WERI-Rb-1 (cell line): ENCODE measurements at regions not wholly inside any gene's neighbourhood (a gene's known extent, or its start where the extent isn't known, plus 50 kb on each side); places are given as distances from the start of the nearest gene placed in this dataset.

Source experiments
- DNase-seq: peaks from one replicate; pipeline ENCODE4 v3.0.0-alpha.2; 2020
- H3K27ac ChIP-seq: fragments of 250-450 bp; sonication (Bioruptor Pico); 2 replicates; pipeline ENCODE4 v1.5.1; 2020; ENCODE audit warnings: mild to moderate bottlenecking, moderate library complexity
- H3K27me3 ChIP-seq: fragments of 250-450 bp; sonication (Bioruptor Pico); 2 replicates; pipeline ENCODE4 v1.5.1; 2021; ENCODE audit warnings: mild to moderate bottlenecking, low read depth, moderate library complexity; ENCODE audit not compliant: insufficient read depth, severe bottlenecking
- H3K36me3 ChIP-seq: fragments of 250-450 bp; sonication (Bioruptor Pico); 2 replicates; pipeline ENCODE4 v1.5.1; 2020; ENCODE audit warnings: mild to moderate bottlenecking, moderate library complexity
- H3K4me3 ChIP-seq: 2 replicates; pipeline ENCODE4 v1.5.1; 2011; ENCODE audit warnings: low read depth, mild to moderate bottlenecking, control low read depth, low read length
- H3K9me3 ChIP-seq: fragments of 250-450 bp; sonication (Bioruptor Pico); 2 replicates; pipeline ENCODE4 v1.5.1; 2021; ENCODE audit warnings: mild to moderate bottlenecking, moderate library complexity; ENCODE audit not compliant: severe bottlenecking
- CTCF ChIP-seq: IDR thresholded peaks from 2 replicates; pipeline ENCODE4 v1.5.1; 2011; ENCODE audit warnings: low read depth, mild to moderate bottlenecking, control low read depth, inconsistent platforms, low read length

DNA sequence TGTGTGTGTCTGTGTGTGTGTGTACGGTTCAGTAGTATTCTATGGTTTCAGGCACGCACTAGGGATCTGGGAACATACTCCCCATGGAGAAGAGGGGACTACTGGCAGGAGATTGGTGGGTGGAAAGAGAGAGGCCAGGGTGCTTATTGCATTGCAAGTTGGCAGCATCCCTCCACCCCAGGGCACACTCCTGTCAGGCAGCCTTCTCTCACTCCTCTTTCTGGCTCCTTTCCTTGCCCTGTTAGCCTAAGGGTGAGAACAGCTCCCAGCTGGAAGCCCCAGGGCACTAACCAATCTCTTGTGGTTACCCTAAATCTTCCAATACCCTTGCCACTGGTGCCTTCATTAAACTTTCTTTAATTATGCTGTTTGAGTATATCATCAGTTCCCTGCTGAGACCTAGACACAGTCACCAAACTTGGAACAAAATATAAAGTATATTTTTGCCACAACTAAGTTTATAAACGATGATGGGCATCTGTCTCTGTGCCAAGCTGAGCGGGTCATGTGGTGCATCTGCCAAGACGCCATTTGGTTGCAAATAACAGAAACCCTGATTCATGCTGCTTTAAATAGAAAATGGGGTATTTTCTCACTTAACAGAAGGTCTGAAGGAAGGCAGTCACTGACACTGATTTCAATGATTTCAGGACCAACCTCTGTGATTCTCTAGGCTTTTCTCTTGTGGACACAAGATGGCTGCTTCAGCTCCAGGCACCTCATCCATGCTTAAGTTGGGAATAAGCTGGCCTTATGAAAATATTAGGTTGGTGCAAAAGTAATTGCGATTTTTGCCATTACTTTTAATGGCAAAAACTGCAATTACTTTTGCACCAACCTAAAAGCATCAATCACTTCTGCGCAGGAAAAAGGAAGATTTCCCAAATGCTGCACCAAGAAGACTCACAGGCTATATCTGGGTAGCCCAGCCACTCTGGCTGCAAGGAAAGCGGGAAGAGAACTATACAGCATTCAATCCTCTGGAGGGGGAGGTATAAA is 476.9 kb upstream of the PROK2 start:
- no peak for TF ChIP-seq CTCF
- H3K36me3 ChIP-seq: no peaks in the 10 kb centered on the region
- H3K9me3 ChIP-seq: no peaks in the 10 kb centered on the region
- no peaks in the 10 kb centered on the region for H3K27me3 ChIP-seq
- no peak overlapping the region for H3K4me3 ChIP-seq
- DNase-seq: no peak
- no peak overlapping the region for H3K27ac ChIP-seq

- no peaks in the 10 kb centered on the region for H3K27me3 ChIP-seq
- no peaks in the 10 kb centered on the region for H3K9me3 ChIP-seq
- no peaks in the 10 kb centered on the region for H3K36me3 ChIP-seq
- no peak overlapping the region for H3K27ac ChIP-seq
- DNase-seq: no peak
- no peak for TF ChIP-seq CTCF
- no peak overlapping the region for H3K4me3 ChIP-seq
Observed at GRCh38 chr3:72260588-72260910, 475.6 kb upstream of the PROK2 start.

DNA sequence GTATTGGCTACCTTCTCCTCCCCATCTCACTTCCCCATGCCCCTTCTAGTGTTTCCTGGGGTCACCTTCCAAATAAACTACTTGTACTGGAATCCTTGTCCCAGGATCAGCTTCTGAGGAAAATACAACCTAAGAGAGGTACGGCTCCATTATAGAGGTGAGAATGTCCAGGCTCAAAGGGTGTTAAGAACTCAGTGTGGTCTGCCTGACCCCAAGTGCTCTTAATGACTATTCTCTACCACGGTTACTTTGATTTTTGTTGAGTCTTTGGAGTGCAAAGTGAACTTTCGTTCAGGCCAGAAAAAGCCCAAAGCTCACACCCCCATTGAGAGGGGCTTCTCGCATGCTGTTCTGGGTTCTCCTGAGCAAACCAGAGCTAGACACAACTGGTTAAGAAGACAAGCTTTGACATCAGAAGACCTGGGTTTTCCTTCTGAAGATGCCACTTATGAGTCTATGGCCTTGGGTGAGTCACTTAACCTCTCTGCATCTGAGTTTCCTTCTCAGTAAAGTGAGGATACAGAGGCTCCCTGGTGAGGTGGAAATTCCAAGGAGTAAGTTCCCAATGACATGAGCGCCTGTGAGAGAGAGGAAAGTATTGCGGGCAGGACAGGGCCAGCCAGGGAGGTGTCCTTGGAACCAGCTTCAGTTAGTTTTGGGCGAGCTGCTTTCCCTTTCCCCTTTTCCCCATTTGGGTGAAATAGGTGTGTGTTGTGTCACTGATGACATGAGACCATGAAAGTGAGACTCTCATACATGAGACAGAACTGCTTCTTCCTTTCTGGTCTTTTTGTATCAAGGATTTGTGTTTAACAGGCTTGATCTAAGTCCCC is 475.0 kb upstream of the PROK2 start:
- Histone ChIP-seq H3K4me3 (no peak overlapping the region), H3K9me3 (no peaks in the 10 kb centered on the region), H3K27ac (no peak overlapping the region), H3K36me3 (no peaks in the 10 kb centered on the region), H3K27me3 (no peaks in the 10 kb centered on the region)
- TF ChIP-seq CTCF: no peak
- no peak for DNase-seq

DNA sequence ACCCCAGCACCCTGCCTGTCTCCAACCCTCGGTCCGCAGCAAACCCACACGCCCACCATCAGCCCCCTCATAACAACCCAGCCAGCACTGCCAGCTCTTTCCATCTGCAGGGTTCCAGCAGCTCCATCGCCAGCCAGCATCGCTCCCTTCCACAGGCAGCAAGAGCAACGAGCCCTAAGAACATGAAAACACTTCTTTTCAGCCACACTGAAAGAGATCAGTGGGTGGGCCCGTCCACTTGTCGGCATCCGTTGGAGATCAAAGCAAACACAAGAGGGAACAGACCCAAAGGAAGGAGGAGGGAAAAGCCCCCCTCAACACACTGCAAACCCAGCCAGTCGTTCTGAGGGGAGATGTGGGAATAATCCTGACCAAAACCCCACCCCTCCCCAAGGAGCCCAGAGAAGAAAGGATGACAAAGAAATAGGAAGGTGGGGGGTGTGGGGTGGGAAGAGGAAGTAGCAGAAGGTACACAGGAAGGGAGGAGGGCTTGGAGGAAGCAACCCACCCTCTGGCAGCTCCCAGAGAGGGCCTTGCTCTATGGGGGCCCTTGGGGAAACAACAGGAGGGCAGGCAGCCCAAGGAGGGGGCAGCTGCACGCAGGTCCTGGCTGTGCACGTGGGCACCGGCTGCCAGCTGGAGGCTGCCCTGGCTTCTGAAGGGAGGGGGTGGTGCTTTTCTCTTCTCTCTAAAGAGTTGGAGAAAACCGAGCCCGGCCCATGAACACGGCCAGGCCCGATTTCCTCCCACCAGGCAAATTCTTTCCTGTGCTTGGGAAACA is 473.6 kb upstream of the PROK2 start:
- Histone ChIP-seq H3K36me3 (no peaks in the 10 kb centered on the region), H3K4me3 (no peak overlapping the region), H3K27me3 (no peaks in the 10 kb centered on the region), H3K9me3 (no peaks in the 10 kb centered on the region), H3K27ac (no peak overlapping the region)
- DNase-seq: no peak
- no peak for TF ChIP-seq CTCF

DNA sequence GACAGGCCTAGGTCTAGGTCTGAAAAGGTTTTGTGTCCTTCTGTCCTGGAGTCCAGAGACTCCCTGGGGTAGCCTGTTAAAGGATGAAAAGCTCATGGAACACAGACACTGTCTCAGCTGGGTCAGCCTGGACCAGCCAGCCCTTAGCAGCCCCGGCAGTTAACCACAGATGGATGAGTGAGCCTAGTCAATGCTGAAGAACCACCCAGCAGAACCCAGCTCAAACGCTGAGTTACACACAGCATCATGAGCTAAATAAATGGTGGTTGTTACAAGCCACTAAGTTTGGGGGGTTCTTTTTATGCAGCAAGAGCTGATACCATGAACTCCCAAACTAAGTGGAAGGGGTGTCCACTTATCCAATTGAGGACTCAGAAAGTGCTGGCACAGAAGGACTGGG is 472.8 kb upstream of the PROK2 start:
- DNase-seq: no peak
- H3K27me3 ChIP-seq: no peaks in the 10 kb centered on the region
- TF ChIP-seq CTCF: no peak

More for the DNA sequence above, 472.8 kb upstream of the PROK2 start:
- H3K27ac ChIP-seq: no peak overlapping the region
- no peaks in the 10 kb centered on the region for H3K9me3 ChIP-seq
- H3K4me3 ChIP-seq: no peak overlapping the region
- no peaks in the 10 kb centered on the region for H3K36me3 ChIP-seq
